Sciatic nerve (tissue), 2 donors: ENCODE measurements at regions not wholly inside any gene's neighbourhood (a gene's known extent, or its start where the extent isn't known, plus 50 kb on each side); places are given as distances from the start of the nearest gene placed in this dataset.
"Not testable (repeated sequence)": the region's sequence is repeated elsewhere in the genome, so short reads cannot be mapped to it uniquely, and the experiment has no call there.

Source experiments
- ATAC-seq: fragments of 200-7000 bp; cut with Tn5 transposase; one replicate; pipeline ENCODE4 v1.9.1; 2020; ENCODE audit warnings: mild to moderate bottlenecking, moderate library complexity
- DNase-seq: peaks from one replicate; pipeline ENCODE4 v3.0.0-alpha.2; 2020; ENCODE audit warnings: low spot score
- intact Hi-C: fragments of 100-400 bp; cut with DNase I; formaldehyde crosslinking; loops from one replicate; pipeline ENCODE4 v1.14.2; 2022
- donor health status: DM: no; HTN: no; CAD: no.
- donor health status: DM: no; HTN: no; CAD: no.

GRCh38 chrX:830532-830931 lies 199.9 kb downstream of the SHOX start:
- intact Hi-C loops = no loop called here
- no peak for ATAC-seq

GRCh38 chrX:829145-829544 lies 198.6 kb downstream of the SHOX start:
- intact Hi-C loops = no loop called here
- DNase-seq (no peak), ATAC-seq (no peak)

More at GRCh38 chrX:830532-830931, 199.9 kb downstream of the SHOX start:
- no peak for DNase-seq

GRCh38 chrX:828411-828959 lies 197.9 kb downstream of the SHOX start:
- peak; percentile 61 for ATAC-seq
- no peak for DNase-seq
- intact Hi-C loops = no loop called here

- DNase-seq (no peak), ATAC-seq (peak; percentile 56)
- intact Hi-C loops = no loop called here
Observed at GRCh38 chrX:826448-826847, 195.9 kb downstream of the SHOX start.

GRCh38 chrX:825991-826390 lies 195.4 kb downstream of the SHOX start:
- intact Hi-C loops = no loop called here
- DNase-seq = no peak
- ATAC-seq = peak; percentile 91

GRCh38 chrX:823073-823472 lies 192.5 kb downstream of the SHOX start:
- ATAC-seq, intact Hi-C loops, DNase-seq: not testable (repeated sequence)

GRCh38 chrX:821327-822107 lies 190.9 kb downstream of the SHOX start:
- ATAC-seq = no peak
- intact Hi-C loops = no loop called here
- DNase-seq = no peak

GRCh38 chrX:819684-820083 lies 189.1 kb downstream of the SHOX start:
- ATAC-seq (no peak), DNase-seq (no peak)
- intact Hi-C loops = no loop called here

GRCh38 chrX:817759-818300 lies 187.2 kb downstream of the SHOX start:
- intact Hi-C loops = no loop called here
- no peak for ATAC-seq
- no peak for DNase-seq

GRCh38 chrX:817147-817546 lies 186.6 kb downstream of the SHOX start:
- not testable (repeated sequence) for ATAC-seq, DNase-seq

GRCh38 chrX:816411-816810 lies 185.8 kb downstream of the SHOX start:
- intact Hi-C loops = no loop called here

More at GRCh38 chrX:817147-817546, 186.6 kb downstream of the SHOX start:
- intact Hi-C loops = not testable (repeated sequence)

GRCh38 chrX:810186-810585 lies 179.6 kb downstream of the SHOX start:
- ATAC-seq = no peak
- no peak for DNase-seq
- intact Hi-C loops = no loop called here

More at GRCh38 chrX:816411-816810, 185.8 kb downstream of the SHOX start:
- DNase-seq = no peak
- ATAC-seq = no peak

GRCh38 chrX:809081-809480 lies 178.5 kb downstream of the SHOX start:
- intact Hi-C loops = no loop called here
- DNase-seq = no peak
- no peak for ATAC-seq

GRCh38 chrX:806586-806985 lies 176.0 kb downstream of the SHOX start:
- intact Hi-C loops = no loop called here
- DNase-seq = no peak

GRCh38 chrX:805988-806387 lies 175.4 kb downstream of the SHOX start:
- intact Hi-C loops = no loop called here
- DNase-seq (no peak), ATAC-seq (no peak)

More at GRCh38 chrX:806586-806985, 176.0 kb downstream of the SHOX start:
- ATAC-seq = no peak

GRCh38 chrX:805103-805670 lies 174.6 kb downstream of the SHOX start:
- no peak for DNase-seq
- intact Hi-C loops = no loop called here
- no peak for ATAC-seq

- ATAC-seq = no peak
- DNase-seq = no peak
- intact Hi-C loops = no loop called here
Observed at GRCh38 chrX:802846-803245, 172.3 kb downstream of the SHOX start.

GRCh38 chrX:799808-800207 lies 169.2 kb downstream of the SHOX start:
- ATAC-seq (no peak), DNase-seq (no peak)
- intact Hi-C loops = no loop called here

GRCh38 chrX:794311-794710 lies 163.7 kb downstream of the SHOX start:
- no peak for ATAC-seq
- intact Hi-C loops = no loop called here
- DNase-seq = no peak

GRCh38 chrX:793216-793770 lies 162.7 kb downstream of the SHOX start:
- intact Hi-C loops = no loop called here
- DNase-seq = no peak

More at GRCh38 chrX:793216-793770, 162.7 kb downstream of the SHOX start:
- no peak for ATAC-seq
